PC-9 (cell line): ENCODE measurements at regions not wholly inside any gene's neighbourhood (a gene's known extent, or its start where the extent isn't known, plus 50 kb on each side); places are given as distances from the start of the nearest gene placed in this dataset.

Source experiments
- EZH2 ChIP-seq: fragments of 200-600 bp; sonication (generic); IDR thresholded peaks from 2 replicates; pipeline ENCODE4 v1.8.0; 2017; ENCODE audit warnings: antibody characterized with exemption, low read depth
- TF ChIP-seq, protein P1 (sequence below): fragments of 200-600 bp; sonication (generic); conservative IDR thresholded peaks from 2 replicates; pipeline ENCODE4 v1.6.1; 2017; ENCODE audit warnings: mixed run types, antibody characterized with exemption, mild to moderate bottlenecking, moderate library complexity

- TF ChIP-seq, protein P1, sequence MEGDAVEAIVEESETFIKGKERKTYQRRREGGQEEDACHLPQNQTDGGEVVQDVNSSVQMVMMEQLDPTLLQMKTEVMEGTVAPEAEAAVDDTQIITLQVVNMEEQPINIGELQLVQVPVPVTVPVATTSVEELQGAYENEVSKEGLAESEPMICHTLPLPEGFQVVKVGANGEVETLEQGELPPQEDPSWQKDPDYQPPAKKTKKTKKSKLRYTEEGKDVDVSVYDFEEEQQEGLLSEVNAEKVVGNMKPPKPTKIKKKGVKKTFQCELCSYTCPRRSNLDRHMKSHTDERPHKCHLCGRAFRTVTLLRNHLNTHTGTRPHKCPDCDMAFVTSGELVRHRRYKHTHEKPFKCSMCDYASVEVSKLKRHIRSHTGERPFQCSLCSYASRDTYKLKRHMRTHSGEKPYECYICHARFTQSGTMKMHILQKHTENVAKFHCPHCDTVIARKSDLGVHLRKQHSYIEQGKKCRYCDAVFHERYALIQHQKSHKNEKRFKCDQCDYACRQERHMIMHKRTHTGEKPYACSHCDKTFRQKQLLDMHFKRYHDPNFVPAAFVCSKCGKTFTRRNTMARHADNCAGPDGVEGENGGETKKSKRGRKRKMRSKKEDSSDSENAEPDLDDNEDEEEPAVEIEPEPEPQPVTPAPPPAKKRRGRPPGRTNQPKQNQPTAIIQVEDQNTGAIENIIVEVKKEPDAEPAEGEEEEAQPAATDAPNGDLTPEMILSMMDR = no peak
- TF ChIP-seq EZH2 = no peak
These were observed 1308.9 kb downstream of the OLFM4 start for GRCh38 chr13:54337540-54337939.
